Fibroblast of mammary gland (primary cell): ENCODE measurements at regions not wholly inside any gene's neighbourhood (a gene's known extent, or its start where the extent isn't known, plus 50 kb on each side); places are given as distances from the start of the nearest gene placed in this dataset.

ENCODE experiments used
- DNase-seq: peaks from one replicate; pipeline ENCODE4 v3.0.0-alpha.2; 2010; ENCODE audit warnings: low read depth
- H3K4me3 ChIP-seq: 2 replicates; pipeline ENCODE4 v1.5.1; 2011; ENCODE audit warnings: low read depth, mild to moderate bottlenecking, low read length, moderate library complexity; ENCODE audit not compliant: control insufficient read depth
- CTCF ChIP-seq: conservative IDR thresholded peaks from 2 replicates; pipeline ENCODE4 v1.5.1; 2011; ENCODE audit warnings: low read depth, low read length, inconsistent platforms; ENCODE audit not compliant: control insufficient read depth, insufficient read depth

- H3K4me3 ChIP-seq = no peak overlapping the region
- no peak for TF ChIP-seq CTCF
- no peak for DNase-seq
Observed at GRCh38 chr21:24649691-24650090, 957.6 kb downstream of the MRPL39 start.

GRCh38 chr21:24636696-24637095 is 970.6 kb downstream of the MRPL39 start:
- DNase-seq = no peak
- H3K4me3 ChIP-seq = no peak overlapping the region
- no peak for TF ChIP-seq CTCF

- no peak for TF ChIP-seq CTCF
- H3K4me3 ChIP-seq = no peak overlapping the region
- DNase-seq = no peak
Observed at GRCh38 chr21:24634749-24635148, 972.5 kb downstream of the MRPL39 start.

GRCh38 chr21:24628536-24628935 is 978.7 kb downstream of the MRPL39 start:
- no peak for TF ChIP-seq CTCF
- no peak for DNase-seq
- H3K4me3 ChIP-seq = no peak overlapping the region

GRCh38 chr21:24628046-24628445 is 979.2 kb downstream of the MRPL39 start:
- H3K4me3 ChIP-seq = no peak overlapping the region
- no peak for DNase-seq
- TF ChIP-seq CTCF = no peak

- DNase-seq = no peak
- TF ChIP-seq CTCF = no peak
- no peak overlapping the region for H3K4me3 ChIP-seq
Observed at GRCh38 chr21:24617819-24618218, 989.5 kb downstream of the MRPL39 start.

GRCh38 chr21:24594082-24594481 is 1013.2 kb downstream of the MRPL39 start:
- no peak for TF ChIP-seq CTCF
- no peak overlapping the region for H3K4me3 ChIP-seq
- DNase-seq = no peak
